GM21447 (cell line): ENCODE measurements at regions not wholly inside any gene's neighbourhood (a gene's known extent, or its start where the extent isn't known, plus 50 kb on each side); places are given as distances from the start of the nearest gene placed in this dataset.
"Not testable (repeated sequence)": the region's sequence is repeated elsewhere in the genome, so short reads cannot be mapped to it uniquely, and the experiment has no call there.

ENCODE experiments used
- ATAC-seq: cut with Tn5 transposase; IDR thresholded peaks from one replicate; pipeline ENCODE4 v1.9.1; 2021; ENCODE audit not compliant: unreplicated experiment

DNA sequence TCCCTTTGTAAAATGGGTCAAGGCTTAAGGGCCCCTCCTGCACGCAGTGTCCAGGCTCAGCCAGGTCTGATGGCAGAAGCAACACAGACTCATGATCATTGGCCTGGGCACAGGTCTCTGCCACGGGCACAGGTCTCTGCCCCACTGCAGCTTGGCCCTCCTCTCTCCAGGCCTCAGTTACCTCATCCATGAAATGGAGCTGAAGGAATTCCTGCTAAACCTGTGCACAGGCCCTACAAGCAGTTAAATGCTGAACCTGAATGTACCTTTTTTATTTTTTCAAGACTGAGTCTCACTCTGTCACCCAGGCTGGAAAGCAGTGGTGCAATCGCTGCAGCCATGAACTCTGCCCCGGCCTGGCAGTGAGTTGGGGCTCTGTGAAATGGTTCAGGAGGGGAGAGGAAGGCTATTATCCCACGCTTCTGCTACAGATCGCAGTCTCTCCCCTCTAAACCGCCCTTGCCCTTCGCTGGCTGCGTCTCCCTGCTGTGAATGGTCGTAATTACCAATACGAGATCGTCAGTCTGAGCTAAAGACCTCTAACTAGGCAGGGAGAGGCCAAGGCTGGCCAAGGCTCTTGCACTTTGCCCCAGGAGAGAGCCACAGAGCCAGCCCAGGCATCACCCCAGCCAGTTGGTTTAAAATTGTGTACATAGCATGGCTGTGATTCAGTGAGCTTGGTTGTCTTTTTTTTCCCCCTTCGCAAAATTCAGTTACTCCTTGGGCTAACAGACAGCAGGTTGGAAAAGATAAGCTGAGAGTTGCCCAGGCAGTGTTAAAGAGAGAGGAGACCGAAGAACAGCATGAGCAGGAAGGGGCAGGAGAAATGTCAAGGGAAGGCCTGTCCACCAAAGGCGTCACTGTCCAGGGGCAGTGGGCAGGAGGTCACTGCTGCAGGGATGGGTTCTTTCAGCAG, 93.0 kb upstream of the KCTD7 start:
- no peak for ATAC-seq

GRCh38 chr7:66537380-66537779, 91.3 kb upstream of the KCTD7 start:
- ATAC-seq = no peak

- no peak for ATAC-seq
Observed at GRCh38 chr7:66537876-66538275, 90.8 kb upstream of the KCTD7 start.

DNA sequence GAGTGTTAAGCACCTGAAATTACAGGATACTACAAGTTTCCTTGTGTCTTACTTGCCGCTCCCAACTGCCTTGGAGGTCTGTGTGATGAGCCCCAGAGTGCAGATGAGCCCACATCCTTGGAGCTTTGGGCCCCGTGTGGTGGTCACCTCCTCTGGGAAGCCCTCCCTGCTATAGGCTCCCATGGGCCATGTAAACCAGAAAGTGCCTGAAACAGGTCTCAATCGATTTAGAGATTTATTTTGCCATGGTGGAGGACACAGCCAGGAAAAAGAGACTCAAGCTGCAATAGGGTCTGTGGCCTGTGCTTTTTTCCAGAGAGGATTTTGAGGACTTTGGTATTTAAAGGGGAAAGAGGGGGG, 89.4 kb upstream of the KCTD7 start:
- ATAC-seq = no peak

DNA sequence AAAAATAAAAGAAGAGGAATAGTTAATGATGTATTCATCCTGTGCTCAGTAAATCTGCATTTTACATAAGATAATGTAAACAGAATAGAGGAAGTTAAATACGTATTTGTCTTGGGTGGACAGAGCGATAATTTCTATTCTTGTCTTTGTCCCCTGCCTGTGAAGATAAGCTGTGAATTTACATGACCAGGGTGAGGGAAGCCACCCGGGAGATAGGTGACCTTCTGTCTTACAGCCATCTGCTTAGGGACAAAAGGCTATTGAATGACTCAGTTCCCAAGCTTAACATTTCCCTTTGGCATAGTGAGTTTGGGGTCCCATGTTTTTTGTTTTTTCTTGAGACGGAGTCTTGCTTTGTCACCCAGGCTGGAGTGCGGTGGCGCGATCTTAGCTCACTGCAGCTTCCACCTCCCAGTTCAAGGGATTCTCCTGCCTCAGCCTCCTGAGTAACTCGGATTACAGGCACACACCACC, 88.7 kb upstream of the KCTD7 start:
- no peak for ATAC-seq

DNA sequence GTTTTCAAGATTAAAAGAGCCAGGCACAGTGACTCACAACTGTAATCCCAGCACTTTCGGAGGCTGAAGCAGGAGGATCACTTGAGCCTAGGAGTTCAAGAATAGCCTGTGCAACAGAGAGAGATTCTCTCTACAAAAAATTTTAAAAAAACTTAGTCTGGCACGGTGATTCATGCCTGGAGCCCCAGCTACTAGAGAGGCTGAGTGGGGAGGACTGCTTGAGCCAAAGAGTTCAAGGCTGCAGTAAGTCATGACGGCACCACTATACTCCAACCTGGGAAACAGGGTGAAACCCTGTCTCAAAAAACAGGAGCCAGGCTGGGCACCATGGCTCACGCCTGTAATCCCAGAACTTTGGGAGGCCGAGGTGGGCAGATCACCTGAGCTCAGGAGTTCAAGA, 86.6 kb upstream of the KCTD7 start:
- ATAC-seq = no peak

GRCh38 chr7:66542528-66543269, 86.0 kb upstream of the KCTD7 start:
- no peak for ATAC-seq

GRCh38 chr7:66549466-66549865, 79.2 kb upstream of the KCTD7 start:
- ATAC-seq = no peak

DNA sequence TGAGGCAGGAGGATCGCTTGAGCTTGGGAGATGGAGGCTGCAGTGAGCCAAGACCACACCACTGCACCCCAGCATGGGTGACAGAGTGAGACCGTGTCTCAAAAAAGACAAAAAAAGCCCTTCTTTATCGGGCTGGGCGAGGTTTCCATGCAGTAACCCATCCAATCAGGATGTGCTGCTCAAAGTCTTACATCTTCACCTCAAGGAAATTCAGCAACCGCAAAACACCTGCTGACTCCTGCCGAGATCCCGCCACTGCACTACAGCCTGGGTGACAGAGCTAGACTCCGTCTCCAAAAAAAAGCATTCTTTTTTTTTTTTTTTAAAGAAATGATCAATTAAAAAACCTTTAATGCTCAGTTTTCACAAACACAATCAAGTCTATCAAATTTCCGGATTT, 75.7 kb upstream of the KCTD7 start:
- ATAC-seq = no peak

DNA sequence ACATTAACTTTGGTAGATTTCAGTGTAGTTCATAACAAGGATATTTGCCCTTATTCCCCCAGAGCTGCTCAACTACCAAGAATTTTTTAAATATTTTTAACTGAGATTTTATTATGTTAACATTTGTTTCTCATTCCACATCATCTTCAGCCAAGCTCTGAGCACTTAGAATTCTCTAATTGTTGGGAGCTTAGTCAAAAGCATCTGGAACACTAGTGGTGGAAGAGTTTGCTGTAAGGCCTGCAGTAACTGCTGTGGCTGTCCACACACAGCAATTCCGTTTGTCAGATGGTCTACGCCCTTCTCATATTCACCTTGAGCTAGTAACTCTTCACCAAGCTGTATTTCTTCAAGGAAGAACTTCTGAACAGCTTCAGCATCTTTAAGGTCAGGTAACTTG, 75.0 kb upstream of the KCTD7 start:
- ATAC-seq = not testable (repeated sequence)

GRCh38 chr7:66554291-66554690, 74.4 kb upstream of the KCTD7 start:
- ATAC-seq = not testable (repeated sequence)

GRCh38 chr7:66554842-66555430, 73.7 kb upstream of the KCTD7 start:
- not testable (repeated sequence) for ATAC-seq

DNA sequence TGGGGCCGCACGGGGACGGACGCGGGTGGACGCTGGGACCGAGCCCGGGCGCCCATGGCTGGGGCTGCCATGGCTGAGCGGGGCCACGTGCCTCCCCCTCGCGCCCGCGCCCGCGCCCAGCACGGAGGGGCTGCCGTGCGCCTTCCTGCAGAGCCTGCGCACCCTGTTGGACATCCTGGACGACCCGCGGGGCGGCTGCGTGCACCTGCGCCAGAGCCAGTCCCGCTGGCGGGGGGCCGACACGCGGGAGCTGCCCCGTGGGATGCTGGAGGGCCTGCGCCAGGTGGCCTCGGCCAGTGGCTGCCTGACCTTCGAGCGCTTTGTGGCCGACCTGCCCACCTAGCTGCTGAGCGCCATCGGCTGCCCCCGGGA, 72.5 kb upstream of the KCTD7 start:
- ATAC-seq = no peak

- ATAC-seq = no peak
Observed at GRCh38 chr7:66556549-66557213, 72.0 kb upstream of the KCTD7 start.

GRCh38 chr7:66557214-66558200, 71.2 kb upstream of the KCTD7 start:
- ATAC-seq = no peak

DNA sequence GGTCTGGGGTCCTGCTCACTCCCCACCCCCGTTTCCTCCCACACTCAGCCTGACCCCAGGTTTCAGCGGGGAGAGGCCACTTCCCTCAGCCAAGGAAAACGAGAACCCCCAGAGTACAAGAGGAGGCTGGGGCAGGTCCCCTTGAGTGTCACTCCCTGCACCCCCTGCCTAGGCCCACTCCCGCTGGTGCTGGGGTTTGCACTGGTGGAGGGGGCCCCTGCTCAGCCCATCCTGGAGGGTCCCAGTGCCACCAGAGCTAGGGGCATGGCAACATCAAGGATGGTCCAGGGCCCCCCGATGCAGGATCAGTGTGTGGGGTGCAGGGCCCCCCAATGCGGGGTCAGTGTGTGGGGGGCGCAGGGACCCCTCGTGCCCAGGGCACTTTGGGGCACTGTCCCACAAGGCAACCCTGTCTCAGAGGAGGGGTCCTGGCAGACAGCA, 70.5 kb upstream of the KCTD7 start:
- ATAC-seq = no peak

GRCh38 chr7:66558660-66559465, 69.8 kb upstream of the KCTD7 start:
- ATAC-seq = no peak

- no peak for ATAC-seq
Observed at GRCh38 chr7:66564045-66564444, 64.6 kb upstream of the KCTD7 start.

DNA sequence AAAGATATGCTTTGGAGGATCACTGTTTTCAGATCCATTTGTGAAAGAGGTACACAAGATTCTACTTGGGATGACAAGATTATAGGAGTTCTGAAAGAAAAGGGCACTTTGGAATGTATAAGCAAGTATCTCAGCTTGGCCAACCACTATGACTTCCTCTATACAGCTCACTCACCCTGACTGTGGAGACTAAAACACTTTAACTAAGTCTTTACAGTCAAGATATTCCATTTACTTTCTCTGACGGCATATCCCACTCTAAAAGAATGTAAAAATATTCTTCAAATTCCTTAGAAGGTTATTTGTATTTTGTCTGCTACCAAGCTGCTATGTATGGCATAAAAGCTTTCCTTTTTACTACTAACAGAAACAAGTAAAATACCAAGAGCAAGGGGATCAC, 58.5 kb upstream of the KCTD7 start:
- not testable (repeated sequence) for ATAC-seq
